HG03520 (cell line): ENCODE measurements at regions not wholly inside any gene's neighbourhood (a gene's known extent, or its start where the extent isn't known, plus 50 kb on each side); places are given as distances from the start of the nearest gene placed in this dataset.

ENCODE experiments used
- ATAC-seq: cut with Tn5 transposase; IDR thresholded peaks from one replicate; pipeline ENCODE4 v1.9.1; 2021; ENCODE audit warnings: mild to moderate bottlenecking, moderate library complexity; ENCODE audit not compliant: unreplicated experiment

GRCh38 chr12:13318231-13319015 is 121.9 kb downstream of the EMP1 start:
- no peak for ATAC-seq

- ATAC-seq: no peak
Observed at GRCh38 chr12:13316587-13317246, 120.2 kb downstream of the EMP1 start.

- ATAC-seq: no peak
Observed at GRCh38 chr12:13313886-13314285, 117.4 kb downstream of the EMP1 start.

- ATAC-seq: no peak
Observed at GRCh38 chr12:13311551-13311950, 115.0 kb downstream of the EMP1 start.

- no peak for ATAC-seq
Observed at GRCh38 chr12:13307143-13307816, 110.8 kb downstream of the EMP1 start.

- ATAC-seq: no peak
Observed at GRCh38 chr12:13304924-13305323, 108.4 kb downstream of the EMP1 start.

- ATAC-seq: no peak
Observed at GRCh38 chr12:13299457-13299856, 102.9 kb downstream of the EMP1 start.

GRCh38 chr12:13293096-13293495 is 96.6 kb downstream of the EMP1 start:
- ATAC-seq: no peak

GRCh38 chr12:13289653-13290289 is 93.2 kb downstream of the EMP1 start:
- ATAC-seq: no peak

- no peak for ATAC-seq
Observed at GRCh38 chr12:13288937-13289652, 92.6 kb downstream of the EMP1 start.

- ATAC-seq: no peak
Observed at GRCh38 chr12:13288501-13288900, 92.0 kb downstream of the EMP1 start.

- ATAC-seq: no peak
Observed at GRCh38 chr12:13283867-13284266, 87.3 kb downstream of the EMP1 start.

- no peak for ATAC-seq
Observed at GRCh38 chr12:13282861-13283260, 86.3 kb downstream of the EMP1 start.

- ATAC-seq: peak; percentile 75
Observed at GRCh38 chr12:13278249-13278787, 81.8 kb downstream of the EMP1 start.

GRCh38 chr12:13277293-13277692 is 80.8 kb downstream of the EMP1 start:
- no peak for ATAC-seq

GRCh38 chr12:13275241-13276085 is 78.9 kb downstream of the EMP1 start:
- no peak for ATAC-seq

- no peak for ATAC-seq
Observed at GRCh38 chr12:13273850-13274249, 77.3 kb downstream of the EMP1 start.

- ATAC-seq: no peak
Observed at GRCh38 chr12:13273097-13273496, 76.6 kb downstream of the EMP1 start.

GRCh38 chr12:13270817-13271216 is 74.3 kb downstream of the EMP1 start:
- ATAC-seq: no peak
